ENCODE measurements at regions not wholly inside any gene's neighbourhood (a gene's known extent, or its start where the extent isn't known, plus 50 kb on each side); places are given as distances from the start of the nearest gene placed in this dataset.

- no peaks in the 10 kb centered on the region for H3K36me3 ChIP-seq
- no peak overlapping the region for H3K4me3 ChIP-seq
- no peak overlapping the region for H3K27ac ChIP-seq
- no peaks in the 10 kb centered on the region for H3K4me1 ChIP-seq
- TF ChIP-seq, protein P1, sequence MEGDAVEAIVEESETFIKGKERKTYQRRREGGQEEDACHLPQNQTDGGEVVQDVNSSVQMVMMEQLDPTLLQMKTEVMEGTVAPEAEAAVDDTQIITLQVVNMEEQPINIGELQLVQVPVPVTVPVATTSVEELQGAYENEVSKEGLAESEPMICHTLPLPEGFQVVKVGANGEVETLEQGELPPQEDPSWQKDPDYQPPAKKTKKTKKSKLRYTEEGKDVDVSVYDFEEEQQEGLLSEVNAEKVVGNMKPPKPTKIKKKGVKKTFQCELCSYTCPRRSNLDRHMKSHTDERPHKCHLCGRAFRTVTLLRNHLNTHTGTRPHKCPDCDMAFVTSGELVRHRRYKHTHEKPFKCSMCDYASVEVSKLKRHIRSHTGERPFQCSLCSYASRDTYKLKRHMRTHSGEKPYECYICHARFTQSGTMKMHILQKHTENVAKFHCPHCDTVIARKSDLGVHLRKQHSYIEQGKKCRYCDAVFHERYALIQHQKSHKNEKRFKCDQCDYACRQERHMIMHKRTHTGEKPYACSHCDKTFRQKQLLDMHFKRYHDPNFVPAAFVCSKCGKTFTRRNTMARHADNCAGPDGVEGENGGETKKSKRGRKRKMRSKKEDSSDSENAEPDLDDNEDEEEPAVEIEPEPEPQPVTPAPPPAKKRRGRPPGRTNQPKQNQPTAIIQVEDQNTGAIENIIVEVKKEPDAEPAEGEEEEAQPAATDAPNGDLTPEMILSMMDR (IDR thresholded peaks at IDR 0.05), result no peak
- no peak for DNase-seq
- no peak overlapping the region for H3K9ac ChIP-seq (ENCODE audit: low read depth in 2 of 2, low read length in 2 of 2)
- intact Hi-C loops (cut with DNase I), result no loop called here
- H3K9me3 ChIP-seq, result no peaks in the 10 kb centered on the region
- no peaks in the 10 kb centered on the region for H3K27me3 ChIP-seq
Observed at GRCh38 chr10:118148247-118148646, 101.5 kb upstream of the RAB11FIP2 start.

- intact Hi-C loops (cut with DNase I), result no loop called here
- Histone ChIP-seq H3K36me3 (no peaks in the 10 kb centered on the region), H3K27me3 (no peaks in the 10 kb centered on the region), H3K9me3 (no peaks in the 10 kb centered on the region), H3K27ac (no peak overlapping the region), H3K9ac (ENCODE audit: low read depth in 2 of 2, low read length in 2 of 2) (no peak overlapping the region), H3K4me3 (no peak overlapping the region), H3K4me1 (no peaks in the 10 kb centered on the region)
- DNase-seq, result no peak
- TF ChIP-seq, protein P1 (IDR thresholded peaks at IDR 0.05), result no peak
Observed at GRCh38 chr10:118145256-118145655, 98.5 kb upstream of the RAB11FIP2 start.

DNA sequence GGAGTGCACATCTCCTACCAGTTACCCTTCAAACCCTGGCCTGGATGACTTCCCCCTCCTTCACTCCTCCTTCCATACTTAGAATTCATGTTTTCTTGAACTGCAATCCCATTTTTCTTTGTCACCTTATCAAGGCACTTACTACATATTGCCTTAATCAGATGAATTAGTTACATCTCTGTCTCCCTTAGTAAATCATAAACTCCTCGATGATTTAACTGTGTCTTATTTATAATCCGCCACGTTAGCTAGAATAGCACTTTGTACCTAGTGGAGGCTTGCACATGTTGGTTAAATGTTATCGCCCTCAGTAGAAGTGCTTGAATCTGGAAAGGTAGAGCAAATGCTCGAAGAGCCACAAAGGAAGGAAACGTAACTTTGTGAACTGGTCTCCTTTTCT is 94.7 kb upstream of the RAB11FIP2 start:
- H3K9me3 ChIP-seq, result no peaks in the 10 kb centered on the region
- H3K36me3 ChIP-seq, result no peaks in the 10 kb centered on the region
- H3K27me3 ChIP-seq, result no peaks in the 10 kb centered on the region
- intact Hi-C loops (cut with DNase I), result no loop called here
- no peak overlapping the region for H3K27ac ChIP-seq
- no peaks in the 10 kb centered on the region for H3K4me1 ChIP-seq
- DNase-seq, result no peak
- H3K9ac ChIP-seq (ENCODE audit: low read depth in 2 of 2, low read length in 2 of 2), result no peak overlapping the region
- TF ChIP-seq, protein P1 (IDR thresholded peaks at IDR 0.05), result no peak
- no peak overlapping the region for H3K4me3 ChIP-seq

- Histone ChIP-seq H3K27ac (no peak overlapping the region), H3K4me3 (no peak overlapping the region), H3K36me3 (no peaks in the 10 kb centered on the region), H3K4me1 (no peaks in the 10 kb centered on the region), H3K9ac (ENCODE audit: low read depth in 2 of 2, low read length in 2 of 2) (no peak overlapping the region), H3K9me3 (no peaks in the 10 kb centered on the region), H3K27me3 (no peaks in the 10 kb centered on the region)
- TF ChIP-seq, protein P1 (IDR thresholded peaks at IDR 0.05), result no peak
- no peak for DNase-seq
- intact Hi-C loops (cut with DNase I), result no loop called here
Observed at GRCh38 chr10:118139321-118139720, 92.6 kb upstream of the RAB11FIP2 start.

GRCh38 chr10:118128675-118129074 is 81.9 kb upstream of the RAB11FIP2 start:
- TF ChIP-seq, protein P1 (IDR thresholded peaks at IDR 0.05), result no peak
- no peak overlapping the region for H3K27ac ChIP-seq
- intact Hi-C loops (cut with DNase I), result no loop called here
- H3K36me3 ChIP-seq, result no peaks in the 10 kb centered on the region
- H3K9ac ChIP-seq (ENCODE audit: low read depth in 2 of 2, low read length in 2 of 2), result no peak overlapping the region
- no peaks in the 10 kb centered on the region for H3K9me3 ChIP-seq
- no peak overlapping the region for H3K4me3 ChIP-seq
- no peak for DNase-seq
- H3K4me1 ChIP-seq, result no peaks in the 10 kb centered on the region
- no peaks in the 10 kb centered on the region for H3K27me3 ChIP-seq

DNA sequence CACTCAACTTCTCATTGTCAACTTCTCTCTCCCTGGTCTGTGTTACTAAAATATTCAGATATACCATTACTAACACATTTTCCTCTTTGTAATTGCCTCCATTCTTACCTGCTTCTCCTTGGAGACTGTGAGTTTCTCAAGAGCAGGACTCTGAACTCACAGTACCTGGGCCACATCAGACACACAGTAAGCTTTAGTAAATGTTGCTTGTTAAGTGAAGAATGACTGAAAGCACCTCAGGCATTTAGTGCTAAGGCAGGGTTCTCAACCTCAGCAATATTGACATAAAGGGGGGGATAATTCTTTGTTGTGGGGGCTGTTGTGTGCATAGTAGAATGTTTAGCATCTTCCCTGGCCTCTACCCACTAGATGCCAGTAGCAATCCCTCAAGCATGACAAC is 72.0 kb upstream of the RAB11FIP2 start:
- no peak for DNase-seq
- Histone ChIP-seq H3K9me3 (no peaks in the 10 kb centered on the region), H3K27ac (no peak overlapping the region), H3K36me3 (no peaks in the 10 kb centered on the region), H3K27me3 (no peaks in the 10 kb centered on the region), H3K9ac (ENCODE audit: low read depth in 2 of 2, low read length in 2 of 2) (no peak overlapping the region), H3K4me1 (no peaks in the 10 kb centered on the region), H3K4me3 (no peak overlapping the region)
- intact Hi-C loops (cut with DNase I), result no loop called here
- TF ChIP-seq, protein P1 (IDR thresholded peaks at IDR 0.05), result no peak

Data from colonic mucosa (tissue), 4 donors.